Nephron (organoid): ENCODE measurements at regions not wholly inside any gene's neighbourhood (a gene's known extent, or its start where the extent isn't known, plus 50 kb on each side); places are given as distances from the start of the nearest gene placed in this dataset.

Experiments used
- H3K27ac Mint-ChIP-seq, 3 experiments: 2 replicates each; pipeline ENCODE4 v1.8.0; 2020; ENCODE audit warnings: mixed read lengths in 3 of 3, mild to moderate bottlenecking in 2 of 3, moderate library complexity in 1 of 3
- H3K27me3 Mint-ChIP-seq: 2 replicates; pipeline ENCODE4 v1.8.0; 2021; ENCODE audit warnings: low read depth, mild to moderate bottlenecking, moderate library complexity, mixed read lengths
- H3K36me3 Mint-ChIP-seq: 2 replicates; pipeline ENCODE4 v1.8.0; 2020; ENCODE audit warnings: low read depth, mixed read lengths
- H3K4me1 Mint-ChIP-seq: 2 replicates; pipeline ENCODE4 v1.8.0; 2020; ENCODE audit warnings: mixed read lengths
- H3K4me3 Mint-ChIP-seq, 3 experiments: 2 replicates each; pipeline ENCODE4 v1.8.0; 2020; ENCODE audit warnings: mild to moderate bottlenecking in 3 of 3, mixed read lengths in 3 of 3, moderate library complexity in 2 of 3
- H3K9me3 Mint-ChIP-seq: 2 replicates; pipeline ENCODE4 v1.8.0; 2020; ENCODE audit warnings: mixed read lengths
- CTCF ChIP-seq, 3 experiments: fragments of 200-600 bp; sonication (generic); IDR thresholded peaks; one replicate each; pipeline ENCODE4 v1.5.0; 2021; ENCODE audit warnings: antibody characterized with exemption in 3 of 3; ENCODE audit not compliant: unreplicated experiment in 3 of 3

DNA sequence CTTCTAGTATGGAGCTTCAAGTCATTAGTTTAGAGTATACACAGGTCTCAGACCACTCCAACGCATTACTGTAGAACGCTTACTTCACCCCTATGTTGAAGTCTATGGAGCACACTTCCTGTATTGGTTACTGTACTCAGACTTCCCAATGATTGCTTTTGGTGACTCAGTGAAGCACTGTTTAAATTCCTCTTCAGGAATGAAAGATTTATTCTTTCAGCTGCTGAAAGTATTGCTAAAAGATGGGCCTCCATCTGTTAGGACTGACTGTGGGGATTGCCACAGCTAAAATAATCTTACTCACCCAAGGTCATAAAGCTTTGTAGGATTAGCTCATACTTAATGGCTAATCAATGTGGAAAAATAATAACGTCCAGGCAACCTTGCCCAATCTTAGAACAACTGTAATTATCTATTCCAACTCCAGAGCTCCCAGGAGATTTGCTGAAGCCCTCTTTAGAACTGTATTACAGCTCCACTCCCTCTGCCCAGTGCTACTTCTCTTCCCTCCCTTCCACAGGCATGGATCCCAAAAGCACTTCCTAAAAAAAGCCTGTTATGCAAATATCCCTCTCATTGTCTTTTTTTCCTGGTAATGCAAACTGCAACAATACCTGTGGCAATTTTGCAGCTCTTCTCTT lies 281.9 kb upstream of the HS3ST1 start:
- H3K4me3 Mint-ChIP-seq: no peak overlapping the region
- peaks cover 5% of the 10 kb centered on the region for H3K9me3 Mint-ChIP-seq
- H3K27ac Mint-ChIP-seq: no peak overlapping the region
- no peaks in the 10 kb centered on the region for H3K27me3 Mint-ChIP-seq
- TF ChIP-seq CTCF (IDR thresholded peaks at IDR 0.05; ENCODE audit: unreplicated experiment in 3 of 3): no peak
- no peaks in the 10 kb centered on the region for H3K4me1 Mint-ChIP-seq
- H3K36me3 Mint-ChIP-seq: no peaks in the 10 kb centered on the region

GRCh38 chr4:11704186-11704830 lies 275.6 kb upstream of the HS3ST1 start:
- H3K4me3 Mint-ChIP-seq: no peak overlapping the region
- H3K27ac Mint-ChIP-seq: no peak overlapping the region
- H3K9me3 Mint-ChIP-seq: peaks cover 5% of the 10 kb centered on the region
- no peaks in the 10 kb centered on the region for H3K27me3 Mint-ChIP-seq
- TF ChIP-seq CTCF (IDR thresholded peaks at IDR 0.05; ENCODE audit: unreplicated experiment in 3 of 3): no peak
- no peaks in the 10 kb centered on the region for H3K36me3 Mint-ChIP-seq
- no peaks in the 10 kb centered on the region for H3K4me1 Mint-ChIP-seq

DNA sequence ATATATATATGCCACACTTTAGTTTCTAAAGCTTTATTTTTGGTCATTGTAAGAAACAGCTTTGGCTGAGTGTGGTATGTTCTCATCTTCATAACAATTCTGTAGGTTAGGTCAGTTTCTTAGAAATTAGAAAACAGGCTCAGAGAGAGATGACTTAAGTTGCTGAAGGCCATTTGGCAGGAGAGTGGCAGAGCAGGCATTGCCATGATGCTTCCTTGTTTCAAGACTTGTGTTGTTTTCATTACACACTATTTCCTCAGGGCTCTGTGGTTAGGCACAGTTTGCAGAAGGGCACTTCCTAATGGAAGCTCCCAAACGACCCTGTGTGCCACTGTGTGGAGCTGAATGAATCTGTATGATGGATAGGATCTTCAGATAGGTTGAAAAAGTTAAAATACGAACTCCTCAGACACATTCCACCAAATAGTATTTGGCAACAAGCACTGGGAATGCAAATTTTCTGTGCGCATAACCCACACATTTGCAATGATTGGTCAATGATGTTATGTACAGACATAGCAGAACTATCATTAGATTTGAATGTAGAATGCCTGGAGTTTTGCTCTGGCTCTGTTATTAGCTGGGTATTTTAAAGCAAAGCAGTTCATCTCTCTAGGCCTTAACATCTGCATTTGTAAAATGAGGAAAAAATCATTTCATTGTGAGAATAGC lies 274.3 kb upstream of the HS3ST1 start:
- Mint-ChIP-seq H3K4me3 (no peak overlapping the region), H3K9me3 (peaks cover 3% of the 10 kb centered on the region), H3K36me3 (no peaks in the 10 kb centered on the region), H3K27me3 (no peaks in the 10 kb centered on the region), H3K27ac (no peak overlapping the region), H3K4me1 (no peaks in the 10 kb centered on the region)
- TF ChIP-seq CTCF (IDR thresholded peaks at IDR 0.05; ENCODE audit: unreplicated experiment in 3 of 3): no peak

GRCh38 chr4:11701966-11702725 lies 273.5 kb upstream of the HS3ST1 start:
- Mint-ChIP-seq H3K4me3 (no peak overlapping the region), H3K36me3 (no peaks in the 10 kb centered on the region), H3K27me3 (no peaks in the 10 kb centered on the region), H3K27ac (no peak overlapping the region), H3K9me3 (no peaks in the 10 kb centered on the region), H3K4me1 (no peaks in the 10 kb centered on the region)
- TF ChIP-seq CTCF (IDR thresholded peaks at IDR 0.05; ENCODE audit: unreplicated experiment in 3 of 3): no peak

DNA sequence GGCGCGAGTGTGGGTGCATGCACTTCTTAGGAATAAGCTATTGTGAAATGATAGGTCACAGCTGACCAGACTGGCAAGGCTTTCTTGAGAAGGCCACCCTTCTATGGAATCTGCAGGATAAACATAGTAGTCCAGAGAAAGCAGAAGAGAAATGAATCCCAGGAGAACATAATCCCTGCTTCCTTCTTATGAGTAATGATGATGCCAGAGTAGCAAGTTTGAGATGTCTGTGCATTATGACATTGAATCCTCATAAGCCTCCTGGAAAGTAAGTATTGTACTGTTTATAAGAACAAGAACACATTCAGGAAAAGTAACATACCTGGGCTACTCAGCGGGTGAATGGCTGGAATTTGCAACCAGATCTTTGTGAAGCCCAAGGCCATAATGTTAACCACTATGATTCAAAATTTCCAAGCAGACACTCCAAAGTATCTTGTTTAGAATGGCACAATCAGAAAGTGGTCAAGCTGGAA lies 272.1 kb upstream of the HS3ST1 start:
- Mint-ChIP-seq H3K27ac (no peak overlapping the region), H3K27me3 (no peaks in the 10 kb centered on the region), H3K4me1 (no peaks in the 10 kb centered on the region), H3K9me3 (peaks cover 4% of the 10 kb centered on the region), H3K4me3 (no peak overlapping the region), H3K36me3 (no peaks in the 10 kb centered on the region)
- TF ChIP-seq CTCF (IDR thresholded peaks at IDR 0.05; ENCODE audit: unreplicated experiment in 3 of 3): no peak
